Peyer's patch (tissue), 4 donors: ENCODE measurements at regions not wholly inside any gene's neighbourhood (a gene's known extent, or its start where the extent isn't known, plus 50 kb on each side); places are given as distances from the start of the nearest gene placed in this dataset.
A peak's percentile ranks its signal among the peaks of the same experiment; 100 is the strongest.

ENCODE experiments used
- DNase-seq, 3 donors: peaks; one replicate each; pipeline ENCODE4 v3.0.0-alpha.2; 2017 to 2019
- H3K27ac ChIP-seq, 4 donors: fragments of 200-600 bp; sonication (generic); one replicate each; pipeline ENCODE4 v1.5.1; 2016 to 2019
- H3K27me3 ChIP-seq, 2 donors: fragments of 200-600 bp; sonication (generic); one replicate each; pipeline ENCODE4 v1.5.1; 2019
- H3K36me3 ChIP-seq, 3 donors: fragments of 200-600 bp; sonication (generic); one replicate each; pipeline ENCODE4 v1.5.1; 2016 to 2019
- H3K4me1 ChIP-seq, 4 donors: fragments of 200-600 bp; sonication (generic); one replicate each; pipeline ENCODE4 v1.5.1; 2016 to 2019
- H3K4me3 ChIP-seq, 4 donors: fragments of 200-600 bp; sonication (generic); 1 replicate in 3 of 4; 2 replicates in 1 of 4; pipeline ENCODE4 v1.5.1; 2016 to 2019; ENCODE audit warnings: mild to moderate bottlenecking in 1 of 4
- H3K9me3 ChIP-seq, 4 donors: fragments of 200-600 bp; sonication (generic); one replicate each; pipeline ENCODE4 v1.5.1; 2016 to 2019; ENCODE audit warnings: mild to moderate bottlenecking in 1 of 4
- CTCF ChIP-seq, 6 experiments: fragments of 450-650 bp in 4 of 6; fragments of 200-600 bp in 2 of 6; sonication (generic) in 1 of 6; IDR thresholded peaks; one replicate each; pipeline ENCODE4 v1.5.1; 2017 to 2019; ENCODE audit warnings: antibody characterized with exemption in 6 of 6, mild to moderate bottlenecking in 3 of 6, moderate library complexity in 1 of 6
- POLR2A ChIP-seq, 2 donors: fragments of 450-650 bp; IDR thresholded peaks; one replicate each; pipeline ENCODE4 v1.5.1; 2017; ENCODE audit warnings: antibody characterized with exemption in 2 of 2, mild to moderate bottlenecking in 2 of 2, moderate library complexity in 2 of 2

- TF ChIP-seq POLR2A (IDR thresholded peaks at IDR 0.05) (no peak), CTCF (IDR thresholded peaks at IDR 0.05) (no peak)
- H3K27ac ChIP-seq, result no peak overlapping the region
- H3K27me3 ChIP-seq, result no peaks in the 10 kb centered on the region
- no peak for DNase-seq
- H3K9me3 ChIP-seq, result peaks cover 0 to 3% (median 0%) of the 10 kb centered on the region in 4 donors
- H3K36me3 ChIP-seq, result no peaks in the 10 kb centered on the region
- no peaks in the 10 kb centered on the region for H3K4me1 ChIP-seq
- no peak overlapping the region for H3K4me3 ChIP-seq
These were observed 849.8 kb downstream of the USP25 start for GRCh38 chr21:16579538-16579937.

- no peak overlapping the region for H3K4me3 ChIP-seq
- H3K4me1 ChIP-seq, result no peaks in the 10 kb centered on the region
- H3K27ac ChIP-seq, result no peak overlapping the region
- peaks cover 0 to 3% (median 0%) of the 10 kb centered on the region in 4 donors for H3K9me3 ChIP-seq
- H3K36me3 ChIP-seq, result no peaks in the 10 kb centered on the region
- no peak for TF ChIP-seq POLR2A (IDR thresholded peaks at IDR 0.05)
- no peak for TF ChIP-seq CTCF (IDR thresholded peaks at IDR 0.05)
- no peaks in the 10 kb centered on the region for H3K27me3 ChIP-seq
- no peak for DNase-seq
These were observed 850.9 kb downstream of the USP25 start for GRCh38 chr21:16580661-16581060.

- Histone ChIP-seq H3K4me1 (no peaks in the 10 kb centered on the region), H3K36me3 (no peaks in the 10 kb centered on the region), H3K27ac (no peak overlapping the region), H3K4me3 (no peak overlapping the region), H3K9me3 (no peaks in the 10 kb centered on the region), H3K27me3 (no peaks in the 10 kb centered on the region)
- TF ChIP-seq CTCF (IDR thresholded peaks at IDR 0.05) (no peak), POLR2A (IDR thresholded peaks at IDR 0.05) (no peak)
- DNase-seq, result no peak
These were observed 853.8 kb downstream of the USP25 start for GRCh38 chr21:16583556-16583955.

- TF ChIP-seq POLR2A (IDR thresholded peaks at IDR 0.05), result no peak
- TF ChIP-seq CTCF (IDR thresholded peaks at IDR 0.05), result no peak
- Histone ChIP-seq H3K27ac (no peak overlapping the region), H3K4me1 (no peaks in the 10 kb centered on the region), H3K9me3 (no peaks in the 10 kb centered on the region), H3K4me3 (no peak overlapping the region), H3K27me3 (no peaks in the 10 kb centered on the region), H3K36me3 (no peaks in the 10 kb centered on the region)
- DNase-seq, result no peak
These were observed 855.0 kb downstream of the USP25 start for GRCh38 chr21:16584756-16585155.

GRCh38 chr21:16585896-16586295 is 856.1 kb downstream of the USP25 start:
- H3K27ac ChIP-seq, result no peak overlapping the region
- DNase-seq, result no peak
- TF ChIP-seq POLR2A (IDR thresholded peaks at IDR 0.05) (no peak), CTCF (IDR thresholded peaks at IDR 0.05) (no peak)

GRCh38 chr21:16587141-16587581 is 857.4 kb downstream of the USP25 start:
- peak overlapping the region in 1 of 4 donors; percentile 16 for H3K27ac ChIP-seq
- H3K36me3 ChIP-seq, result no peaks in the 10 kb centered on the region
- DNase-seq, result peak in 1 of 3 donors; percentile 62
- H3K9me3 ChIP-seq, result no peaks in the 10 kb centered on the region
- H3K4me1 ChIP-seq, result no peaks in the 10 kb centered on the region
- TF ChIP-seq POLR2A (IDR thresholded peaks at IDR 0.05) (no peak), CTCF (IDR thresholded peaks at IDR 0.05) (no peak)
- H3K4me3 ChIP-seq, result peak overlapping the region in 1 of 4 donors; percentile 13
- no peaks in the 10 kb centered on the region for H3K27me3 ChIP-seq

More at GRCh38 chr21:16585896-16586295, 856.1 kb downstream of the USP25 start:
- H3K4me1 ChIP-seq, result no peaks in the 10 kb centered on the region
- H3K9me3 ChIP-seq, result no peaks in the 10 kb centered on the region
- no peak overlapping the region for H3K4me3 ChIP-seq
- no peaks in the 10 kb centered on the region for H3K27me3 ChIP-seq
- no peaks in the 10 kb centered on the region for H3K36me3 ChIP-seq
